HG03103 (cell line): ENCODE measurements at regions not wholly inside any gene's neighbourhood (a gene's known extent, or its start where the extent isn't known, plus 50 kb on each side); places are given as distances from the start of the nearest gene placed in this dataset.

Source experiments
- ATAC-seq: cut with Tn5 transposase; IDR thresholded peaks from one replicate; pipeline ENCODE4 v1.9.1; 2021; ENCODE audit warnings: low read depth; ENCODE audit not compliant: unreplicated experiment

DNA sequence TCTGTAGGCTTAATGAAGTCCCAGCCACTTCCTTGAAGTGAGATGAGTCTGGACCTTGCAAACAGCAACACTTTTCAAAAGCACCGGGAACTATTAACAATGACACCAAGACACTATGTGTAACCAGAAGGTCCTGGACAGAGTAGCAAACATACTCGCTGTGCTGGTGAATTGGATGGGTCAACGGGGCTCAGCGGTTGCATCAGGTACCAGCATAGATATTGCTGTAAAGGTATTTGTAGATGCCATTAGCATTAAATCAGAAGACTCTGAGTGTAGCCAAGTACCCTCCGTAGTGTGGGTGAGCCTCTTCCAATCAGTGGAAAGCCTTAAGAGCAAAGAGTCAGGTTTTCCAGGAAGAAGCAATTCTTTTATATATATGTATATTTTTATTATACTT, 140.5 kb downstream of the IRX2 start:
- ATAC-seq = no peak

DNA sequence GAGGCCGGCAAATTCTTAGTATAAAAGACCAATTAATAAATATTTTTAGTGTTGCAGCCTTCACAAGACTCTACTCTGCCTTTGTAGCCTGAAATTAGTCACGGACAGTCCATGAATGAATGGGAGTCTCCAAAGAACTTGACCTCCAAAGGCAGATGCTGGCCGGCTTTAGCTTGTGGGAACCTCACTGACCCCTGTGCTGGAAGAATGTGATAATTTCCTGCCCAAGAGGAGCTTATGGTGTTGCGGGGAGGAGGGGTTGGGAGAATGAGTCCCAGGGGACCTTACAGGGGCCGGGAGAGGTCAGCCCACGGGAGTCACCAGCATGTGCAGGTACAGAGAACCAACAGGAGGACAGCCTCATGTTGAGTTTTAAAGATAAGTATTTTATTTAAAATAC, 143.1 kb downstream of the IRX2 start:
- ATAC-seq = no peak

DNA sequence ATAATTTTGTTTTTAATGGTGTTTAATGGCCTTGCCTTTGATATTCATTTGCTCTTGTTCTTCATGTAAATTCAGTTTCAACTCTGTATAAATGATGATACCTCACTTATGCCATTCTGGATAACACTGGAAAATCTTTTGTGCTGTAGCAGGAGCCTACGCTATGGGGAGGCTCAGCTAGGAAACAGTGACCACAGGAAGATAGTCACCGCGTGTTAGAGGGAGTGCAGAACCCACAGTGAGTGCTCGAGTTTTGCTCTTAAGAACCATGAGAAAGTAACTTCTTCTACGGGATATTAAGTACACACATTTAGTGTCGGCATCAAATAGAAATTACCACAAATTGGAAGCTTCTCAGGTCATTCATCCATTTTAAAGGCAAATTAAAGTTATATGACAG, 143.9 kb downstream of the IRX2 start:
- ATAC-seq = no peak

DNA sequence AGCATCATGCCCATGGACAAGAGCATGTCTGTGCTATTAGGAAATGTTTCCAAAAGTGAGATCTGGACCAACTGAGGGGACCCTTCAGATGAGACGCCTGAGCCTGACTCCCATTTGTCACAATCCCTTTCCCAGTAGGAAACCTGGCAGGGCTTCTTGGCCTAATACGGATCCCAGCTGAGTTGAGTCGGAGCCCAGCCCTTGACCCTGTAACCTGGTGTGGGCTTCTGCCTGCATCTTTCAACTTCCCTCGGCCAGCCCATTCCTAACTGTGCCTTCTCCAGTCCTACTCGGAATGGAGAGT, 148.3 kb downstream of the IRX2 start:
- no peak for ATAC-seq

DNA sequence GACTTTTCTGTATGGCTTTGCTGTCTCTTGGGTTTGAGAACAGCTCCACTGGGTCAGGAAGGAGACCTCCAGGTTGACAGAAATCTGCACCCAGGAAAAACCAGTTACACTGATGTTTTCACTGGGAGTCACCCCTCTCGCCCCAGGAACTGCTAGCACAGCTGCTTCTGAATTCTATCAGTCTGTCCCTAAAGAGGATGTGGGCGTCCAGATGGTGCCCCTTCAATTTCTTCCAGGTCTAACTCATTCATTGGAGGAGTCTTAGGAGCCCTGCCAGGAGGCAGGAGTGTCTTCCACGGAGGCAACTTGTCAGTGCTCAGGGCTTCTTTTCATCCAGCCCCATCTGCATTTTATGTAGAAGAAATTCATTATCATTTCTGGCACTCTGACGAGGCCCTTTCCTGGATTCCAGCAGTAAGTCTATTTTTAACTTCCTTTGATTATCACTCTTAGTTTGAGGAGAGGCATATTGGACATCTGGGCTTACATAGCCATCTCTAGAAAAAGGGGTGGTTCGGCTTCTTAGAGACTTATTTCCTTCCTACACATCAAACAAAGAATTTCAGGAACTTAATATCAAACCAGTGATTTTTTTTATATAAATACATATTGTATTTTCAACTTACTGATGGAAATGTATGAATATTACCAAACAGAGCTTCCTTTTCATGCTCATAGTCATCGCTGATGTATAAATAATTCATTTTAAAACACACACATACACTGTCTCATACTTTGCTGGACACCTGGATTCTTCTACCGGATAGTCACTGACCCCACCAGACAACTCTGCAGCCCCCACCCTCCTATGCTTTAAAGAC, 148.8 kb downstream of the IRX2 start:
- ATAC-seq = no peak

DNA sequence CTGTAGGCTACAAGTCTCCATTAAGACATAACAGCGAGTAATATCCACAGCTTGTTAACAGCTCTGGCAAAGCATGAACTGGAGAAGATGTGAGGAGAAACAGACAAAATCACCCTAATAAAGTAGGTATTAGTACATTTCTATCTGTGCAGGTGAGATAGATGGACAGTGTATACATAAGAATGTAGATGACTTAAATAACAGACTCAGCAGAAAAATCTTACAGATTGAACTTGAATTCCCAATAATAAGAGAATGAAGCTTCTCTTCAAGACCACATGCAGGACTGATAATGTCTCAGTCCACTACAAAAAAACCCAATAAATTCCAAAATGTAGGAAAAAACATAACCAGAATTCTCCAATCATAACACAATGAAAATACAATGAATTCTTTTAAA, 153.0 kb downstream of the IRX2 start:
- no peak for ATAC-seq

DNA sequence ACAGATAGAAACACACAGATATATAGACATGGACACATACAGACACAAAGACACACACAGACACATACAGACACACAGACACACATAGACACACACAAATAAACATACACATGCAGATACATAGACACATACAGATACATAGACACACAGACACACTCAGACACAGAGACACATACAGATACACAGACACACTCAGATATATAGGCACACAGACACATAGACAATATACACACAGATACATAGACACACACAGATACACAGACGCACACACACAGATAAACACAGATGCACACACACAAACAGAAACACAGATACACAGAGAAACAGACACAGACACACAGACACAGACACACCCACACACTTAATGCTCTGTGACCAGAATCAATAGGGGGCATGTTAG, 156.8 kb downstream of the IRX2 start:
- no peak for ATAC-seq

DNA sequence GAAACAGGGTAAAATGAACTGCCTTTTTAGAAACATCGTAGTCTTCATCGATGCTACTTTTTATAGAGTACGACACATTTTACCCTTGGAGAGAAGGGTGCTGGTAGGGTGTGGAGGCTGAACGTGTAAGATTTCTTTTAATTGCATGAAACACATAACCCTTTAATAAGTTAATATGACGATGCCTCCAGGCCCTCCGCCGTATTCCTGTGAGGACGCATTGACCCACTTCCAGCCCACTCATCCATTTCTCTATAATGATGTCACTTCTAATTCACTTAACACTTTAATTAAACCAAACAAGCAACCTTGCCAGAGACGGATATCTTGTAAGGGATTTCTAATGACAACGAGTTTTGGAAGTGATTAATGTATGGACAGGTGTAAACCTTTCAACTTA, 158.7 kb downstream of the IRX2 start:
- no peak for ATAC-seq

DNA sequence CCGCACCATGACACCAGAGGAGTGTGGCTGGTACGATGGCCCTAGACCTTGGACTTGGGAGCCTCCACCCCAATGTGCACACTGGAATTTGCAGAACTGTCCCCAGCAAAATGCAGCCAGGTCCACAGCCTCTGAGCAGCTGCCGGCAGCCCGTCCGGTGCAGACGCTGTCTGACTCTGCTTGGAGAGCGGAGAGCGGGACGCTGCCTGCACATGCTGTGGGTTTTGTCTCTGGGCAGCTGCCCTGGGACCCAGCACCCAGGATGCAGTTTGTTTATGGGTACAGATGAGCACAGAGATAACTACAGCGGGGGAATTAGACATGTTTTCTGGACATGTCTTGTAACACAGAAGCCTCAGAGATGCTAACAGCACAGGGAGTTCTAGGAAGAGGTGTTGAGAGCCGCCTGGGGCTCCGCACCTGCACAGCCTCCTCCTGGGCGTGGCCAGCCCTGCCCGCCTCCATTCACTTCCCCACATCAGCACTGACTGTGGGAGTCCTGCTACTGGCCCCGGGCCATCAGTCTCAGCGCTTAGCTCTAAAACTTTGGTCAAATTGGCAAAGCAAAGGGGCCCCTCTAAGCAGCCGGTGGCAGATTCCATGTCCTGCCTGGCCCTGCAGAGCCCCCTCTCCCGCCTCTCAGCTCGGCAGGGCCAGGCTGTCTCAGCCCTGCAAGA, 159.6 kb downstream of the IRX2 start:
- no peak for ATAC-seq

DNA sequence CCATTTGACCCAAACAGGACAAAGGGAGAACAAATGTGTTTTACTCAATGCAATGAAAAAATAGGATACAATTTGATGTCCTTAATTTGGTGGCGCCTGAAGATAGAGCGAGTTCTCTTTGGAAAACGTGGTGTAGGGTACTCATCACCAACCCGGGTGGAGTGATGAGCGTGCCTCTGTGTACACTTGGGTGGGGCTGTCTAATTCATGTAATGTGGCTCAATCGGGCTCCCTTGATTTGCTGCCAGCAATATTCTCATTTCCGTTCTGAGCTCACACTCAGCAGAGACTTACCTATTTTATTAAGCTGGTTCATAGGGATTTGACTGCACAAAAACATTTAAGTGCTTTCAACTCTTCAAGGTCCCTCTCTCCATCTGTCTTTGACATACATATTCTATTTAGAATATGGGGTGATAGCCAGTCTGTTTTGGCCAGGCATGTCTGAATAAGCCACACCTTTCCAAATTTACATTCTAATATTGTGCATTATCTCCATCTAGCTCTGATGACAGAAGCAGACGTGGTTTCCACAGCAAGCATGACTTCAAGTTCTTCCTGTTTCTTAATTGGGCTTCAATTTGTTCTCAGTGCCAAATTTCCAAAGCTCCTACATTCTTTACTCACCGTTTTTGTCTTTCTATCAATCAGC, 162.5 kb downstream of the IRX2 start:
- no peak for ATAC-seq

DNA sequence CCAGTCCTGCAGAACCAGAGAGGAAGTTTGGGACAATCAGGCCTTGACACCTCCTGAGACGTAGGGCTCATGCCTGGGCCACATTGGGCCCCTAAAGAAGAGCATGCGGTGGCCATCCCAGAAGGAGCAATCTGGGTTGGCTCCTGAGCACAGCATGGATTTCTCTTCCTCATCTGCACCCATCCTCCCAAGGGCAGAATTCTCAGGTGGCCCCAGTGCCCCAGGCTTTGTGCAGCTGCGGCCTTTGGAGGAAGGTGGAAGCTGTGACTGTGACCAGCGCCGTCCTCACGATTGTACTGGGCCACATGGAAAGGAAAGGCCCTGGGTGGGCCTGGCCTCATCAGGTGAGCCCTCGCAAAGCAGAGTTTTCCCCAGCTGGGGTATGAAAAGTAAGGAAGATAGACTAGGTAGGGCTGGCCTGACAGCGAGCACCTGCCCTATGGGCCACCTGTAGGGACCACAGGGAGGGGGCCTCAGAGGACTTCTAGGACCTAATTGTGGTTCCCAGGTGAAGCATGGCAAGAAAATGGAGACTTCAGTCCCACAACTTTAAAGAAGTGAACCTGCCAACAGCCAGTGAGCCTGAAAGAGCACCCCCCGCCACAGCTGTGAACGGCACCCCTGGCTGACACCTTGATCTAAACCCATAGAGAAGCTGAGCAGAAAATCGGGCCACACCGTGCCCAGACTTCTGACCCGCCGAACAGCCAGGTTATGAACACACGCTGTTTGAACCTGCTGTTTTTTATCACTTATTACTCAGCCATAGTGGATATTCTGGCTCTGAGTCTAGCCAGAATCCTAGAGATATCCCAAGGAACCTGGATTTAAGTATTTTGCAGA, 164.1 kb downstream of the IRX2 start:
- no peak for ATAC-seq

DNA sequence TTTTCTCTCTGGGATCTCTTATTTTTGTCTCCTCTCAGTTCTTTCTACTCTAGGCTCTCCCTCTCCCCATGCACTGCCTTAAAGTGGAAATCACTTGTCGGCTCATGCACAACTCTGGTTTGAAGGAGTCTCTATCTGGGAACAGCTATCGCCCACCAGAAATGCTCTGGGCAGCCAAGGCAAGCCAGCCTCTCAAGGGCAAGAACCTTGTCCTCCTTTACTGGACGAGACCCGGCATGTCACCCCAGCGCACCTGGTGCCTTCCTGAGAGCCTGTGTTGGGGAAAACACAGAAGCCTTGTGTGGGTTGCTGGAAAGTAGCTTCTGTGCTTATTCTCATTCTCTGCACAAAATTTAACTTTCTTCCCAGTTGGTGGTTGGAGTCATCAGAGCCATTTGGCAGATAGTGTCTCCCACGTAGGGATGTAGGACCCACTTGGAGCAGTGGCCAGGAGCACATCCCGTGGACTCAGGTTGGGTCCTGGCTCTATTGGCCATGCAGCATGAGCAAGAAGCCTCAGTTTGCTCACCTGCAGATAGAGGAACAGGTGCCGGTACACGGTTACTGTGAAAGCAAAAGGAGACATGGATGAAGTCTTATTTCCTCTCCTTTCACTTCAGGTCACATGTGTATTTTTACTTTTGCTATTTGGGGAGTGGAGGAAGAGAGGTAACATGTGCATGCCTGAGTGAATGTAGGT, 165.3 kb downstream of the IRX2 start:
- ATAC-seq = no peak

DNA sequence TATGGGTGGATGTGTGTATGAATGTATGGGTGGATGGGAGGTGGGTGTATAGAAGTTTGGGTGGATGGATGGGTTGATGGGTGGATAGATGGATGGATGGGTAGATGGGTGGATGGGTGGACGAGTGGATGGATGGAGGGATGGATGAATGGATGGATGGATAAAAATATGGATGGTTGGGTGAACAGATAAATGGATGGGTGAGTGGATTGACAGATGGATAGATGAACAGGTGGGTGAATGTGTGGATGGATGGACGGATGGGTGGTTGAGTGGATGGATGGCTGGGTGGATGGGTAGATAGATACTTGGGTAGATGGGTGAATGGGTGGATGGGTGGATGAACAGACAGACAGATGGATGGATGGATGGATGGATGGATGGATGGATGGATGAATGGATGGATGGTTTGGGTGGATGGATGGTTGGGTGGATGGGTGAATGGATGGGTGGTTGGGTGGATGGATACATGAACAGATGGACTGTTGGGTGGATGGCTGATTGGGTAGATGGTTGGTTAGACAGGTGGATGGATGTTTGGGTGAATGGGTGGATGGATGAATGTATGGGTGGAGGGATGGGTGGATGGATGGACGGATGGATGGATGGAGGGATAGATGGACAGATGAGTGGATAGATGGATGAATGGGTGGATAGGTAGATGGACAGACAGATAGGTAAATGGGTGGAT, 166.8 kb downstream of the IRX2 start:
- ATAC-seq = no peak

DNA sequence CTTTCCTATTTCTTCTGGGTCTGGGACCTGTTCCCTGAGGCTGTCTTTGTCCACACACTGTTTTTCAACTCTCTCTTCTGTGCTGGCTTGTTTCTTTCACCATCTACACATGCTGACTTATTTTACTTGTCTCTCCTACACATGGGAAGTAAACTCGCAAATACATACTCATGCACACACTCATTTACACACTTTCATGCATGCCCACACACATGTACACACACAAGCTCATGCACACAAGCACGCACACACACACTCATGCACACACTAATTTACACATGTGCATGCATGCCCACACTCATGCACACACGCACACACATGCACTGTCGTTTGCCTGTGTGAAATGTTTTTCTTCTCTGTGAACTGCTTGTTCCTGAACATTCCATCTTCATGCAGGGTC, 169.0 kb downstream of the IRX2 start:
- ATAC-seq = no peak

DNA sequence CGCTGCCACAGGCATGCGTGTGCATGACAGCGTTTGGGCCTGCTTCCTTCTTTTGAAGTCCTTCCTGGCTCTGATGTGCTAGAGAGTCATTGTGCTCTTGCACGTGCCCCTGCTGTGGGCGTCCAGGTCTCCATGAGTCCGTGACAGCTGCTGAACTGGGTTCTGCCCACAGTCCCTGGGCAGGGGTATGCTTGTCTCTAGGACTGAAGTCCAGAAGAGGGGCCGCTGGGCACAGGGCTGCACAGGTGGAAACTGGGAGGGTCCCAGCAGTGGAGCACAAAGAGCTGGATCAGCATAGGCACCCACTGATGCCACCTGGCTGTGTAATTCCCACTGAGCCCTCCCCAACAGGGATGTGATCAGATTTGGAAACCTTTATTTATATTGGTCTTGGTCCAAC, 169.4 kb downstream of the IRX2 start:
- no peak for ATAC-seq

DNA sequence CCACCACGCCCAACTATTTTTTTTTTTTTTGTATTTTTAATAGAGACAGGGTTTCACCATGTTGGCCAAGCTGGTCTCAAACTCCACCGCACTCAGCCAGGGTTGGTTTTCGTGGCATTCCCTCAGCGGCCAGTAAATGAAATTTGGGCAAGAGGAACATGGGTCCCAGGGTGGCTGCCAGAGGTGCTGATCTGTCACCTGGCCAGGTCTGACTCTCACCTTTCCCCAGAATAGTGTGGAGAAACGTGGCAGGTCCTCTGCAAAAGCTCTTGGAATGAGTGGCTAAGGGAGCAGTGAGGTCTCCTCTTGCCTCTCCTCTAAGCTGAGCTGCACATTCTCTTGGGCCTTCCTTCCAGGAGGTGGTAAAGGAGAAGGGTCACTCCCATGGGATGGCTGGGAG, 170.1 kb downstream of the IRX2 start:
- ATAC-seq = no peak

DNA sequence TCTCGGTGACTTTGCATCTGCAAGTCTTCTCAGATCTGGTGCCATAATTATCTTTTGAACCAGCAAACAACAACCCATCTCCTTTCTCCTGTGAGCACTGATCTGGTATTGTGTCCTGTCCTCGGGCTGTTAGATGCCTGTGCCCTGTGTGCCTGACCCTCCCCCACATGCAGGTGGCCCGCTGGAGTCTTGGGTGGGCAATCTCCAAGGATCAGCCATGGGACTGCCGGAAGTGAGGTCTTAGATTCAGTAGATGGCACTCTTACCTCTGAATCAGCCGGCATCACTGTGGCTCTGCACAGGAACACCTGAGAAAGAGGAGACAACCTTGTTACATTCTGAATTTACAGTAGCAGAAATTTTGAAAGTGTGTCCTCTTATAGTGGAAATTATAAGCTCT, 172.4 kb downstream of the IRX2 start:
- ATAC-seq = no peak

DNA sequence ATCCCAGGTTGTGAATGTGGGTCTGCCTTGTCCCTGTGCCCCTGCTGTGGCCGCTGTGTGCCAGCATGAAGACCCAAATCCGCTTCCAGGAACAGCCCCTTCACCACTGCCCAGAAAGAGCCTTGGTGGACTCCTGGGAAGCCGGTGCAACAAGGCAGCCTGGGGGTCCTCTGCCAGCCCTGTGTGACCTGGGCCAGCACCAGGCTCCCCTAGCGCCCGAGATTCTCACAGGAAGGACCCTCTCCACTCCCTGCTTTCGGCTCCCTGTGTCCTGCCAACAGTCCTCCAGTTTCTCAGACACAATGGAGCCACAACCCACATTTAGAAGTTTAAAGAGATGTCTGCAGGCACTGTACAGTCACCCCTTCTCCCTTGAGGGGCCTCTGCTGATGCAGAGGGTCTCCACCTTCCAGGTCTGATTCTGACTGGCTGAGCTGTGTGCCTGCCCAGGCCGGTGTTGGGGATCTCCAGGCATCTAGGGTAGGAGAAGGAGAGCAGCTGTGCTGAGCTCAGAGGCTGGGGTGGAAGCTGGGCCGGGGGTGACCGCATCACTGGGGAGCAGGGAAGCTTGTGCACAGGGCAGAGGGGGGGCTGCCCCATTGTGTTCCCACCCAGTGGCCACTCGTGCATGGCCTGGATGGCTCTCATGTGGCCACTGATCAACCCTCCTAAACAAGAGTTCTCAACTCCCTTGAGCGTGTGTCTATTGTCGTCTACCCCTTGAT, 174.0 kb downstream of the IRX2 start:
- no peak for ATAC-seq

DNA sequence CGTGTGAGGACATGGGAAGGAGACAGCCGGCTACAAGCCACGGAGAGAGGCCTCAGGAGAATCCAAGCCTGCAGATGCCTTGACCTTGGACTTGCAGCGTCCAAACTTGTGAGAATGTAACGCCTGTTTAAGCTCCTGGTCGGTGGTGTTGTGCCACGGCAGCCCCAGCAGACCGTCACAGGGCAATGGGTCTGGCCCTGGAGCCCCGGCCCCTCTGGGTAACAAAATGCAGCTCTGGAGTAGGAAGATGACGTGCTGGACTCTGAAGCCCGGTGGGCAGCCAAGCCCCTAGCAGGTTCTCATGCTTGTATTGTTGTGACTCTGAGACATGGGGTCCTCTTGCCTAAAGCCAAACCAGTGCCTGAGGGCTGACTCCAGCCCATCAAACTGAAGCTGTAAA, 174.7 kb downstream of the IRX2 start:
- no peak for ATAC-seq
